NCI-H2196 treated with DMSO at 0.1 percent for 48 hours (cell line): ENCODE measurements at regions not wholly inside any gene's neighbourhood (a gene's known extent, or its start where the extent isn't known, plus 50 kb on each side); places are given as distances from the start of the nearest gene placed in this dataset.
"Not testable (repeated sequence)": the region's sequence is repeated elsewhere in the genome, so short reads cannot be mapped to it uniquely, and the experiment has no call there.

ENCODE experiments used
- DNase-seq: peaks from one replicate; lab custom pipeline; 2025; ENCODE audit not compliant: unreplicated experiment; lab: John Stamatoyannopoulos, UW

DNA sequence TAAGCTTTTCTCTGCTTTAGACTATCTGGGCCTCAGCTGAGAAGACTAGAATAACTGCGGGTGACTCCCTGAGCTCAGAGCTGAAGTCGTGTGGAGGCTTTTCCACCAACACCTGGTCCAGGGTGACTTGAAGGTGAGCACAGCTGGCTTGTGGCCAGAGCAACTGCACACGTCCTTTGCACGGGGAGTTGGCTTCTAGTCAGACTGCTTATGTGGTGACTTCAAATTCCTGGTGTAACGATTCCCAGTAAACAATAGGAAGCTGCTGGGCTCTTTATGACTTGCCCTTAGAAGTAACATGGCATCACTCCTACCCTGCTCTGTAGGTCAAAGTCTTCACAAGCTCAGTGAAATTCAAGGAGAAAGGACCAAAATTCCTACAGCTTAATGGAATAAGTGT is 800.6 kb upstream of the CDH6 start:
- DNase-seq: no peak

DNA sequence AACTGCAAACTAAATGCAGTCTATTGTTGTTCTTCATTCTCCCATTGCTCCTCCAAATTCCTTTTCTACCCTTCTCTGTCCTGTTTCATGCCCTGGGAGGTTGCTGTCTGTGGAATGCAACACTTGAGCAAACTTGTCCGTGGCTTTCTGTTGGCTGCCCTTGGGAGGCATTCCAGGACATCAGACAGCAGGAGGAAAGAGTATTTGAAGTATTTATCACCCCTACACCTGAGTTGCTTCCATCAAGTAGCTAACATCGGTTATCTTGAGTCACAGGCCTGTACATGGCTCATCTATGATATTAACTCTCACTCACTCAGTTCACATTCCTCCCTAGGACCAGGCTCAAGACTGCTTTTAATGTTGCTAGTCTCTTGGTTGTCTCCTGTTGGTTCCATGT is 803.4 kb upstream of the CDH6 start:
- DNase-seq: no peak

DNA sequence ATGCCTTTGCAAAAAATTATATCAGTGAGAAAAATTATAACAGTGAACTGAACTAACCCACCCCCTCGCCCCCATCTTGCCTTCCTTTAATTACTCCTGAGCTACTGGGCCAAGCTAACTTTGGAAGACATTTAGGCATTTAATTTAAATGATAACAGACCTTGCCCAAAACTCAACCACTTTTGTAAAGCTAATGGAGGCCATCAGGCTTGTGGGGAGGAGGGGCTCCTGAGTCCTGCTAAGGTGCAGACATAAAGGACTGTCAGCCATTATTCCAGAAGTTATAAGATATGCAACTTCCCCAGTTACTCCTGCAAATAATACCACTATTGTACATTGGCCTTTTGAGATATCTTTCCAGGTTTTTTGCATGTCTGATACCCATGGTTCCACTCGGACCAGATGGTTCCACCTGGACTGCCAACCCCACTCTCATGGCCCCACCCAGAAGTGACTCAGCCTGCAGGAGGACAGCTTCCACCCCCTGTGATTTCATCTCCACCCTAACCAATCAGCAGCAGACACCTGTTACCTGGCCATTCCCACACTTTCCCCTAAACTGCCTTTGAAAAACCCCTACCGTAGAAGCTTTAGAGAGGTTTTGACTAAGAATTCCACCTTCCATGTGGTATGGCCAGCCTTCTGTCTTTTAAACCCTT is 805.4 kb upstream of the CDH6 start:
- no peak for DNase-seq

DNA sequence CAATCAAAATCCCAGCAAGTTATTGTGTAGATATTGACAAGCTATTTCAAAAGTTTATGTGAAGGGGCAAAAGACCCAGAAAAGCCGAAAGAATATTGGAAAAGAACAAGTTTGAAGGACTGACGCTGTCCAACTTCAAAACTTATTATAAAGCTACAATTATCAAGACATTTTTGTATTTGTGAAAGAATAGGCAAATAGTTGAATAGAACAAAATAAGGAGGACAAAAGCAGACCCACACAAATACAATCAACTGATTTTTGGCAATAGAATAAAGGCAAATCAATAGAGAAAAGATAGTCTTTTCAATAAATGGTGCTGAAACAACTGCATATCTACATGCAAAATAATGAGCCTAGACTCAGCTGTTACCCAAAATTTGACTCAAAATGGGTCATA is 807.7 kb upstream of the CDH6 start:
- no peak for DNase-seq

DNA sequence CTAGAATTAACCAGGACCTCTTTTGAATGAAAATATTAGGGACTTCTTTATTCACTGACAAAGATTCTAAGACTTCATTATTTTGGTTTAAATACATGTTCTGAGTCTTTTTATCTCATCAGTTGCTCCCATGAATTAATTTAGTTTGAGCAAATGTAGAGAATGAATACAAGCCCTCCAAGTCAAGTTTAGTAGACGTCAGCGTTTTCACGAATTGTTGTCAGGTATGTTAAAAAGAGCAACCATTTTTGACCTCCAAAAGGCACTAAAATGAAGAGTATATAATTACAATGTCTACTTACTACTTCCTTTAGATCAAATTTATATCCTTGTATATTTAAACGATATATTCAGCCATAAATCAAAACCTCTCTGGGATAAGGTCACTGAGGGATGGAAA is 809.3 kb upstream of the CDH6 start:
- DNase-seq: no peak

DNA sequence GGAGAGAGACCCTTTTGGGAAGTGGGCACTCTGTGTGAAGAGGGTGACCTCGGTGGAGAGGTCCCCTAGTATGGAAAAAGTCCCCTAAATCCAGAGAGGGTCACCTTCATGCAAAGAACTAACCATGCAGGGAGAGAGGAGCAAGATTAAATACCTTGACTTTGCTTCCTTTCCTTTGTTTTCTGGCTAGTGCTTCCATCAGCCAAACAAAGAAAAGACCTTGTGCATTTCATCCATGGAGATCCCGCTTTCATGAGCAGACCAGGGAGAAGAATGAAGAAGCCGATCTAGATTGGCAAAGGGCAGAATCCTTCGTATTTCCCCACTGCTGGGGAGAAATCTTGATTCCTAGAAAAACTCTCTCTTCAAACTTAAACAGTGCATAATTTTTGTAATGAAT is 813.3 kb upstream of the CDH6 start:
- DNase-seq: no peak

DNA sequence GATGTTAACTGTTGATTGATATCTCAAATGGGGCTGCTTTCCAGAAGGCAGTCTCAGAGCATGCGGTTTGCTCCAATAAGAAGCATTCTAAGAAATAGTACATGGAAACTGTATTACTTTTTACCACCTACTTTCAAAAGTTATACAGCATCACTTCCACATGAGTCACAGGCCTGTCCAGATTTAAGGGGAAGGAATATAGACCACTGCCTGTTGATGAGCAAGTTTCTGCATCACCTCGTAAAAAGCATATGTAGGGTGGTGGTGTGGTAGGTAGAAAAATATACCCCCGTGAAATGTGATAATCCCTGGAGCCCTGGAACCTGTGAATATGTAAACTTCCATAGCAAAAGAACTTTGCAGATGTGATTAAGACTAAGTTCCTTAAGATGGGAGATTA is 816.6 kb upstream of the CDH6 start:
- DNase-seq: no peak

DNA sequence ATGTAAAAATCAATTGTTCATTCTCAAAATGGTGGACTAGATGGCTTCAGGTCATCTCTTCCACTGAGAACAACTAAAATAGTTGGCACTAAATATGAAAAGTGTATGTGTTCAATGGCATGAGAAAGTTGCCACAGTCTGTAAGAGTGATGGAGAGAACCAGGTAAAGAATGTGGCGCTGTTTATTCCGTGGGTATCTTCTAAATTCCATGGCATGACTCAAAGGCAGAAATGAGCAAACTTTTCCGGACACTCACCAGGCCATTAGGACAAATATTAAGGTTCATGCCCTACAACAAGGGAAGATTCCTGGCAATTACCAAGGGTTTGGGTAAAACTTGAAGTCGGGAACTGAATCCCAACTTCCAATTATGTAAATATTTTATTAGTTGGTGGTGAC is 825.4 kb upstream of the CDH6 start:
- no peak for DNase-seq

DNA sequence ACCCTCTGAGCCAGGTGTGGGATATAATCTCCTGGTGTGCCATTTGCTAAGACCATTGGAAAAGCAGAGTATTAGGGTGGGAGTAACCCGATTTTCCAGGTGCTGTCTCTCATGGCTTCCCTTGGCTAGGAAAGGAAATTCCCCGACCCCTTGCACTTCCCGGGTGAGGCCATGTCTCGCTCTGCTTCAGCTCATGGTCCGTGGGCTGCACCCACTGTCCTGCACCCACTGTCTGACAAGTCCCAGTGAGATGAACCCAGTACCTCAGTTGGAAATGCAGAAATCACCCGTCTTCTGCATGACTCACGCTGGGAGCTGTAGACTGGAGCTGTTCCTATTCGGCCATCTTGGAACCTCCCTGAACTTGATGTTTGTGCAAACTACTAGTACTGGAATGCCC is 828.5 kb upstream of the CDH6 start:
- DNase-seq: not testable (repeated sequence)

DNA sequence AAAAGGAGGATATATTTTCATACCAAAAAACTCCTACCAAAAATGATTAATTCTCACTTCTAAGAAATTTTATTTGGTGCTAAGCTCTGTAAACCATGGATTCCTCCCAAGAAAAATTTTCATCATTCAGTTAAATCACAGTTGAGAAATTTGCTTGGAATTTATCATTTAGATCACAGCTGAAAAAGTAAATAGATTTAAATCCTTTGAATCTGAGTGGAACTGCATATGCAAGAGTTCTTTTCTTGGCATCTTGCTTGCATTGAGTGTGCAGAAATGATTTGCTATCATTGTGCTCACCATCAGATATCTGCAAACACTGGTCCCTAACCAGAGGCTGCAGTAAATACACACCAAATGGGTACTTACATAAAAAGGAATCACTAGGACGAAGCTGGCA is 836.1 kb upstream of the CDH6 start:
- no peak for DNase-seq

DNA sequence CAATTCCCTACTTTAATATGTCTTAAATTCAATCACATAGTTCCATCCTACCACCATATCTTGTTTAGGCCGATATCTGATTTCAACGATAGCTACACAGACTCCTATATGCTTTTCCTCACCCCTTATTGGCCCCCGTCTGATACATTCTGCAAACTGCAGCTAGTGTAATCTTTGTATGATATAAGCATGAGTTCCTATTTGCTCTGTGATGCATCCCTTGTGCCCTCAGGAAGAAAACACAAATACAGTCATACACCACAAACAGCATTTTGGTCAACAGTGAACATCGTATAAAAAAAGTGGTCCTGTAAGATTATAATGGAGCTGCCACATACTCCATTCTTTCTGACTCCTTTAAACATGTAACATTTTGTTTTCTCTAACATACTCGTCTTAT is 837.8 kb upstream of the CDH6 start:
- no peak for DNase-seq

DNA sequence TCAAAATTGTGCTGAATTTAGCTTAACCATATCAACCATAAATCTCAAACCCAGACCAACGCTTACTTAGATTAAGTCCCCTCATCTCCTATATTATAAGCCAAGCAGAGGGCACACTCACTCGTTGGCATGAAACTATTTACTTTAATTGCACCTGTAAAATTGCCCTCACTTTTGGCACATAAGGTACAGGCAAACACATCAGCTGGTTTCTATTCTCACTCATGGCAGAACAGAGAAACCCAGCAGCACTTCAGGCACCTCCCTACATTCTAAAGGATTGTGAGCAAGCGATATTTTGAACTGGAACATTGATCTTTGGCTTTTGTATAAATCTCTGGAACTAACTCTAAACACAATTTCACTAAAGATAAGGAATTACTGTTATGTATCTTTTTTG is 845.6 kb upstream of the CDH6 start:
- DNase-seq: no peak

DNA sequence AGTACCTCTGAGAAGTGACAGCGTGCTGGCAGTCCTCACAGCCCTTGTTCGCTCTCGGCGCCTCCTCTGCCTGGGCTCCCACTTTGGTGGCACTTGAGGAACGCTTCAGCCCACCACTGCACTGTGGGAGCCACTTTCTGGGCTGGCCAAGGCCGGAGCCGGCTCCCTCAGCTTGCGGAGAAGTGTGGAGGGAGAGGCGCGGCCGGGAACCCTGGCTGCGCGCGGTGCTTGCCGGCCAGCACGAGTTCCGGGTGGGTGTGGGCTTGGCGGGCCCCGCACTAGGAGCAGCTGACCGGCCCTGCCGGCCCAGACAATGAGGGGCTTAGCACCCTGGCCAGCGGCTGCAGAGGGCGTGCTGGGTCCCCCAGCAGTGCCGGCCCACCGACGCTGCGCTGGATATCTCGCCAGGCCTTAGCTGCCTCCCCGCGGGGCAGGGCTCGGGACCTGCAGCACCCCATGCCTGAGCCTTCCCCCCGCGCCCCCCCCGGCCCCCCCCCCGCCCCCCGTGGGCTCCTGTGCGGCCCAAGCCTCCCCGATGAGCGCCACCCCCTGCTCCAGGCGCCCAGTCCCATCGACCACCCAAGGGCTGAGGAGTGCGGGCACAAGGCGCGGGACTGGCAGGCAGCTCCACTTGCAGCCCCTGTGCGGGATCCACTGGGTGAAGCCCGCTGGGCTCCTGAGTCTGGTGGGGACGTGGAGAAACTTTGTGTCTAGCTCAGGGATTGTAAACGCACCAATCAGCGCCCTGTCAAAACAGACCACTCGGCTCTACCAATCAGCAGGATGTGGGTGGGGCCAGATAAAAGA is 847.7 kb upstream of the CDH6 start:
- not testable (repeated sequence) for DNase-seq

DNA sequence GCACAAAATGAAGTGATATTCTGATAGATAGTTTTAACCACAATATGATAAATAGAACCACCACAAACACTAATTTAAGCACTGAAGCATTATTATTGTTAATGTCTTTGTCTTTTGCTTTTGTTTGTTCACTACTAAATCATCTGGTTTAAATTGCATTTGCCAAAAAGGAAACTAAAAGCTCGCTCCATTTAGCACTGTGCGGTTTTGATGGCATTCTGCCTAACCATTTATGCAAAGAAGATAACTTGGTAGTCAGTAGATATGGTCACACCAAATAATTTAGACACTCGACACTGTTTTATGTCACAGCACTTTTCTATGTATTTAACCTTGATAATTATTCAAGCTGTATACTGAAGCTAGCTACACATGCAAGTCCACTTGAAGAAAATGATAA is 849.8 kb upstream of the CDH6 start:
- no peak for DNase-seq

DNA sequence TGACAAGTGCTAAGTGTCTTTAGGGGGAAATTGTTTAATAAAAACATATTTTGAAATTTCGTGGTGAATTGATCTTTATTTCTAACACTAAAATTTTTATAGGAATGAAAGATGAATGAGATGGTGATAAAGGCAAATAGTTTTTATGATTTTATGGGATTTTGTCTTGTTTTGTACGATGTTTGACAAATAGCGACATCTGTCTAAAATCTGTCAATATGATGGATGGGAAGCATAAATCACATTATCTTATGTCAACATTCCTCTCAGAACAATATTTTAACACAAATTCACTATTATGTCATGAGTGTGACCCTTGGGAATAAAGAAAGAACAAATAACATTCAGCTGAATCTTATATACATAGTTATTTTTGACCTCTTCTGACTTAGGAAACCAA is 852.0 kb upstream of the CDH6 start:
- no peak for DNase-seq

DNA sequence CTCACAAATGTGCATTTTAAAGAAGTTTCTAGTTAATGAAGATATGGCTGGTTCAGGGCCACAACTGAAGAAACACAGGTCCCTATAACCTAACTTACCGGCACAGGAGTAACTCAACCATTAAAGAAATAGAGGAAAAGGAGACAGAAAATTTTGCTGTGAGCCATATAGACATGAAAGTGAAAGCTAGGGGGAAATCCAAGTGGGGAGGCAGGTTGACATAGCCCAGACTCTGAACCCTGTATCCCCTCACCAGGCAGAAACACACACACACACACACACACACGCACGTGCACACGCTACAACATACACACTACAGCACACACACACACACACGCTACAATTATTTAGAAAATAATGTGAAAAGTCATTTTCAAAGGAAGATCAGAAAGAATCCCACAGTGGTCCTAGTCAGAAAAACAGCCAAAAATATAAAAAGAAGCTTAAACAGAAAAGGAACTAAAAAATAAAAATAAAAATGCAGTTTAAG is 856.4 kb upstream of the CDH6 start:
- DNase-seq: no peak

DNA sequence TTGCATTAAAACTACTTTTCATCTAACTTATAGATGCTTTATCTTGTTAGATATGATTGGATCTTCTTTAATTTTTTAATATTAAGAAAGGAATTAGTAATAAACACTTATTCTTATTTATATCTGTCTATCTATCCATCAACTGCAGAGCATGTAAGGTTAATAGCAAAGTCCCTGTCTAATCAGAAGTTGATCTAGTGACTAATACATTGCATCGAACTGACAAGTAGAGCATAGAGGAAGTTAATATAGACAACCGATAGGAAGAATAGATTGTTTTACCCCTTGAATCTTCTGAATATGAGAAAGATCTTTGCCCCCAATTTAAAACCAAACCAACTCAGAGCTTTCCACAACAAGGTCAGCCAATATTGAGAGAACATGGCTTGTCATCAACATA is 862.0 kb upstream of the CDH6 start:
- no peak for DNase-seq

DNA sequence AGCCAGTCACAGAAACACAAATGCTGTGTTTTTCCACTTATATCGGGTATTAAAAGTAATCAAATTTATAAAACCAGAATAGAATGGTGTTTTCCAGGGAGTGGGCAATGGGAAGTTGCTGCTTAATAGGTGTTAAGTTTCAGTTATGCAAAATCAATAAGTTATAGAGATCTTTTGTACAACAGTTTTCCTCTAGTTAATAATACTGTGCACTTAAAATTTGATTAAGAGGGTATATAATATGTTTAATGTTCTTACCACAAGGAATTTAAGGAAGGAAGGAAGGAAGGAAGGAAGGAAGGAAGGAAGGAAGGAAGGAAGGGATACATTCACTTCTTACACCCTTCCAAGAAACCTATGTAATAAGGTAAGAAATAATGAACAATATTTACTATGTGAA is 867.7 kb upstream of the CDH6 start:
- DNase-seq: no peak

DNA sequence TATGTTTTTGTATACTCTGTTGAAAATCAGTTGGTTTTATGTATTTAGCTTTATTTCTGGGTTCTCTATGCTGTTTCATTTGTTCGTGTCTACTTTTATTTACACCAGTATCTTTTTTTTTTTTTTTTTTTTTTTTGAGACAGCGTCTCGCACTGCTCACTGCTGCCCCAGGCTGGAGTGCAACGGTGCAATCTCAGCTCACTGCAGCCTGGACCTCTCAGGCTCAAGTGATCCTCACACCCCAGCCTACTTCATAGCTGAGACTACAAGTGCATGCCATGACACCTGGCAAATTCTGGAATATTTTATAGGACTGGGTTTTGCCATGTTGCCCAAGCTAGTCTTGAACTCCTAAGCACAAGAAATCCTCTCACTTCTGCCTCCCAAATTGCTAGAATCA is 869.4 kb upstream of the CDH6 start:
- no peak for DNase-seq

DNA sequence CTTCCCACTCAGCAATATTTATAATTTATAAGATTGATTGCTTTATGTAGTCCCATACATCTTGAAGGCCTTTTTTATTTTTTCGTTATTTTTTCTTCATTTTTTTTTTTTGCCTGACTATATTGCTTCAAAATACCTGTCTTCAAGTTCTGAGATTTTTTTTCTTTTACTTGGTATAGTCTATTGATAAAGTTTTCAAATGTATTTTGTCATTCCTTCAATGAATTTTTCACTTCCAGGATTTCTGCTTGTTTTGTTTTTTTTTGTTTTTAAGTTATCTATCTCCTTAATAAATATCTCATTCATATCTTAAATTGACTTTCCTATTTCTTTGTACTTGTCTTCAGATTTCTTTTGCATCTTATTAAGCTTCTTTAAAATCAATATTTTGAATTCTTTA is 905.6 kb upstream of the CDH6 start:
- no peak for DNase-seq

DNA sequence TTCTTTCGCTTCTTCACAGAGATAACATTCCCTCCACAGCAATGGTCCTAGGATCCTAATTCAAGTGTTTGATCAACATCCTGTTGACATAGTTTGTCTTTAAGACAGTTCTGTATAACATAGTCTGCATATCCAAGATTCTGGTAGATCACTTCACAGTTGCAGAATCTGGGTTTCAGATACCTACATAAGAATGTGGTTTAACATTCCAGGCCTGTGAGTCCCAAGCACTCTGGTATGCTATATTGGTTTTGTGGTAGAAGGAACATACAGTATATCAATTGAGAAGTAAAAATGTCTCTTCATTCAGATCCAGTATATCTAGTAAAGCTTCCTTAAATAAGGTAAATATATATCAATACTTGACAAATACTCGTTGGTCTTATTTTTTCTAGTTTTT is 914.2 kb upstream of the CDH6 start:
- no peak for DNase-seq

DNA sequence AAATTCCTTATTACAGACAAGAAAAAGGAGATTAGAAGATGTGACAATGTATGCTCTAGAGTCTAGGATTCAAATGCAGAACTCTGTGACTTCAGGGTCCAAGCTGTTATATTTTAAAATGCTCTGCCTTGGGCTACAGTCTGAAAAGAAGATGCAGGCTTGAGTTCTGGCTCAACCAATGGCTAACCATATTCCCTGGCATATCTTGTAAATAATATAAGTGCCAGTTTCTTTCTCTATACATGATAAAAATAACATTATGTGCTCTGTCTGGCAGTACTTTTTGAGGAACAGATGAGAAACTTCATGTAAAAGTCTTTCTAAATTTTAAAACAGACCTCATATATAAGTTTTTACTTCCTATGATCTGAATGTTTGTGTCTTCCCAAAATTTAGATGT is 926.5 kb upstream of the CDH6 start:
- no peak for DNase-seq
